ENCODE measurements at regions not wholly inside any gene's neighbourhood (a gene's known extent, or its start where the extent isn't known, plus 50 kb on each side); places are given as distances from the start of the nearest gene placed in this dataset.

- TF ChIP-seq EHF (CRISPR knock-in tag; IDR thresholded peaks at IDR 0.05) (no peak), MYC (IDR thresholded peaks at IDR 0.05; ENCODE audit: borderline replicate concordance, low read length) (no peak), HOXB5 (CRISPR knock-in tag; IDR thresholded peaks at IDR 0.05) (no peak), KDM1A (IDR thresholded peaks at IDR 0.05; ENCODE audit: low read depth) (no peak), BHLHE40 (IDR thresholded peaks at IDR 0.05; ENCODE audit: low read depth, low read length) (no peak), MAFK (IDR thresholded peaks at IDR 0.05; ENCODE audit: partially characterized antibody) (no peak)
These were observed 228.7 kb upstream of the SPRY1 start (continued) for GRCh38 chr4:123167931-123168330.

- ATAC-seq (no peak), FAIRE-seq (no peak), DNase-seq (ENCODE audit: low read depth in 1 of 2, low spot score in 1 of 2) (no peak)
- ChIA-PET CTCF (no interaction called here), POLR2A (no interaction called here)
- Histone ChIP-seq H3K4me1 (no peaks in the 10 kb centered on the region), H3K4me2 (no peak overlapping the region), H3K27ac (no peak overlapping the region), H3K4me3 (no peak overlapping the region), H3K9me3 (no peaks in the 10 kb centered on the region)
- TF ChIP-seq MAFK (IDR thresholded peaks at IDR 0.05; ENCODE audit: partially characterized antibody) (peak; percentile 72), CTCF (IDR thresholded peaks at IDR 0.05) (no peak)
- 90% methylated on average over 2 of the region's 2 CpGs for WGBS (ENCODE audit: missing lambda C conversion rate)
These were observed 227.8 kb upstream of the SPRY1 start for GRCh38 chr4:123168812-123169211.

- FAIRE-seq = no peak
- WGBS (ENCODE audit: missing lambda C conversion rate) = 86% methylated on average over 4 of the region's 4 CpGs
- Histone ChIP-seq H3K4me1 (no peaks in the 10 kb centered on the region), H3K4me3 (no peak overlapping the region), H3K4me2 (no peak overlapping the region), H3K9me3 (no peaks in the 10 kb centered on the region), H3K27ac (no peak overlapping the region)
- DNase-seq (ENCODE audit: low read depth in 1 of 2, low spot score in 1 of 2) = no peak
- no peak for TF ChIP-seq POLR2A (IDR thresholded peaks at IDR 0.05; ENCODE audit: low read length)
- TF ChIP-seq USF2 (IDR thresholded peaks at IDR 0.05) = no peak
- no peak for TF ChIP-seq KDM5A (IDR thresholded peaks at IDR 0.05)
- no peak for TF ChIP-seq PHF8 (IDR thresholded peaks at IDR 0.05; ENCODE audit: borderline replicate concordance, low read depth)
- TF ChIP-seq MAFK (IDR thresholded peaks at IDR 0.05; ENCODE audit: partially characterized antibody) = no peak
- ChIA-PET POLR2A (no interaction called here), CTCF (no interaction called here)
- no peak for ATAC-seq
These were observed 225.8 kb upstream of the SPRY1 start for GRCh38 chr4:123170843-123171242.

- H3K4me1 ChIP-seq = no peaks in the 10 kb centered on the region
- ChIA-PET POLR2A (no interaction called here), CTCF (no interaction called here)
- H3K9me3 ChIP-seq = no peaks in the 10 kb centered on the region
- no peak overlapping the region for H3K4me3 ChIP-seq
- ATAC-seq = no peak
- 40% methylated on average over 2 of the region's 2 CpGs for WGBS (ENCODE audit: missing lambda C conversion rate)
- FAIRE-seq = no peak
- H3K27ac ChIP-seq = no peak overlapping the region
- H3K4me2 ChIP-seq = no peak overlapping the region
- DNase-seq (ENCODE audit: low read depth in 1 of 2, low spot score in 1 of 2) = no peak
- TF ChIP-seq ZSCAN20 (CRISPR knock-in tag; IDR thresholded peaks at IDR 0.05) (no peak), EHF (CRISPR knock-in tag; IDR thresholded peaks at IDR 0.05) (no peak), TFCP2L1 (CRISPR knock-in tag; IDR thresholded peaks at IDR 0.05) (no peak)
These were observed 220.0 kb upstream of the SPRY1 start for GRCh38 chr4:123176605-123177004.

GRCh38 chr4:123182289-123182688 is 214.3 kb upstream of the SPRY1 start:
- DNase-seq (ENCODE audit: low read depth in 1 of 2, low spot score in 1 of 2) = no peak
- CTCF ChIA-PET = no interaction called here
- ATAC-seq = no peak
- TF ChIP-seq BHLHE40 (IDR thresholded peaks at IDR 0.05; ENCODE audit: low read depth, low read length) = no peak
- no peak for TF ChIP-seq ESRRA (IDR thresholded peaks at IDR 0.05; ENCODE audit: borderline replicate concordance, low read length)
- TF ChIP-seq NFE2L2 (conservative IDR thresholded peaks at IDR 0.05; ENCODE audit: low read length) = no peak
- TF ChIP-seq USF2 (IDR thresholded peaks at IDR 0.05) = no peak
- no peak for TF ChIP-seq EHF (CRISPR knock-in tag; IDR thresholded peaks at IDR 0.05)
- H3K4me2 ChIP-seq = no peak overlapping the region
- no peaks in the 10 kb centered on the region for H3K4me1 ChIP-seq
- no peaks in the 10 kb centered on the region for H3K9me3 ChIP-seq
- no peak overlapping the region for H3K4me3 ChIP-seq
- POLR2A ChIA-PET = no interaction called here
- no peak for FAIRE-seq
- no peak overlapping the region for H3K27ac ChIP-seq
